Stimulated activated naive CD4-positive, alpha-beta T cell (primary cell): ENCODE measurements at regions not wholly inside any gene's neighbourhood (a gene's known extent, or its start where the extent isn't known, plus 50 kb on each side); places are given as distances from the start of the nearest gene placed in this dataset.
A peak's percentile ranks its signal among the peaks of the same experiment; 100 is the strongest.

Experiments used
- DNase-seq, 6 experiments: peaks; one replicate each; lab custom pipeline; 2025; lab: John Stamatoyannopoulos, UW

DNA sequence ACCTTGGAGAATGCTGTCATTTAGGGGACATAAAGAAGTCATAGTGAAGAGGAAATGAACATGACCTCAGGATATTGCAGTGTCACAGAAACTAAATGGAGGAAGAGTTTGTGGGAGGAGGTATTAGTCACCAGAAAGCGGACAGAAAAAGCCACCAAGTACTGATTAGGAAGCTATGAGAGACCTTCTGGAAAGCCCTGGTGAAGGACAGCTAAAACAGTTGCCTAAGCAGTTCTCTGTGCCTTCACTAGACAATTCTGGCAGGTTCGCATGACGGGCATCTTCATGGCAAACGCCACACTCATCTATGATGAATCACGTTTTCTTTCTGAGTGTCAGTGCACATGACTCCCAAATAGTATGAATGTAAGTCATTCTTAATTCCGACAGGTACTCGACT lies 325.8 kb downstream of the C11orf87 start:
- DNase-seq, result no peak

DNA sequence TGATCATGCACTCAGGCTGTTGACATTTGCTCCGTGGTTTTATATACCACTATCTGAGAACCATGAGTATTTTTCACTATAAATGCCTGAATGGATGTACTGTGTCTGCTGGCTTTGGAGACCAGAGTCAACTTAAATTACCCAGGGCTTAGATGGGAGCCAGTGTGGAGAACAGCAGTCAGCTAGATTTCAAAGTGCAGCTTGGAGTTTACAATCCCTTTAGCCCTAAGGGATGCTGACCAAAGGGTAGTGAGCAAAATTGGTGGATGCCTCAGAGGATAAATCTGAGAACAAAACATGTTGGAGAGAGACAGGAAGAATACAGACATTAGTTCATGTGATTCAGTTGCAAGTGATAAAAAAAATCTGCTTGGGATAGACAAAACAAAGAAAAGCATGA lies 327.5 kb downstream of the C11orf87 start:
- DNase-seq, result no peak

DNA sequence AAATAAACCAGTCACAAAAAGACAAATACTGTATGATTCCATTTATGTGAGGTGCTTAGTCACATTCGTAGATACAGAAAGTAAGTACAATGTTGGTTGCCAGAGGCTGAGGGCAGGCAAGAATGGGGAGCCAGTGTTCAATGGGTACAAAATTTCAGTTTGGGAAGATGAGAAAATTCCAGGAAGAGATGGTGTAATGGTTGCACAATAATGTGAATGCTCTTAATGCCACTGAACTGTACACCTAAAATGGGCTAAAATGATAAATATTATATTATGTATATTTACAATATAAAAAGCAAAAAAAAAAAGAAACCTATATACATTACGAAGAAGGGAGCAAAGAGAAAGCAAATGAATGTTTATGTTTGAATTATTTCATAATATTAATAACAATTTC lies 329.0 kb downstream of the C11orf87 start:
- no peak for DNase-seq

DNA sequence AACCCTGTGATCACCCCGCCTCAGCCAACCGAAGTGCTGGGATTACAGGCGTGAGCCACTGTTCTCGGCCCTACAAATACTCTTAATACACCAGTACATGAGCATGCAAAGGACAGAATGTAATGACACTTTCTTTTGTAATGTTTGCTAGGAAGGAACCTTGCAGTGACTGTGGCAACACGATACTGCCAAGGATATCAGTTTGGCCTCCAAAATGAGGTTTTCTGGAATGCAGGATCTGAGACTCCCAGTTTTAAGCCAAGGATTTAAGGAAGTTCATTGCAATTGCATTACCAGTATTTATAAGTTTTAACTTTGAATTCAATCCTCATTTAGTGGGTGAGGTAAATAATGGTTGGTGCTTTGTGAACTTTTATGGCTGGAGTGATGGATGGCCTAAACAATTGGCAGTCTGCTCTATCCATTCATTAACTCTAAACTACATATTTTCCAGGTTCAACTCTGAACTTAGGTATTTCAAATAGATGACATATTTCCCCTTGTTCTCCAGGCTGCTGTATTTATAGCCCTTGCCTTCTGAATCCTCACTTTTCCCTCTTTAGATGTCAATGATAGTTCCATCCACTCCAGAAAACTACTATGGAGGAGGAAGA lies 330.3 kb downstream of the C11orf87 start:
- DNase-seq, result no peak

DNA sequence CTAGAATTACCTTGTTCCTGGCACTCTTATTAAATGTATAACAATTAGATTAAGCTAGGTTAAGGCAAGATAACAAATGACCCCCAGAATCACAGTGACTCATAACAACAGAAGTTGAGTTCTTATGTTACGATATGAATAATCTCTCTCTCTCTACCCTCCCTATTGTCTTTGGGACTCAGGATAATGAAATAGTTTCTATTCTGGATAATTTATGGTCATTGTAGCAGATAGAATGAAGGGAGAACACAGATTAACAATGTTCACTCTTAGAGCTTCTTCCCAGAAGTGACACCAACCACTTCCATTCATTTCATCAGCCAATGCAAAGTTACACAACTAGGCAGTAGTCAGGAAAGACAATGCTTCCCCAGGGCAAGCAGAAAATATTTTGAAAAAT lies 334.5 kb downstream of the C11orf87 start:
- DNase-seq, result no peak

DNA sequence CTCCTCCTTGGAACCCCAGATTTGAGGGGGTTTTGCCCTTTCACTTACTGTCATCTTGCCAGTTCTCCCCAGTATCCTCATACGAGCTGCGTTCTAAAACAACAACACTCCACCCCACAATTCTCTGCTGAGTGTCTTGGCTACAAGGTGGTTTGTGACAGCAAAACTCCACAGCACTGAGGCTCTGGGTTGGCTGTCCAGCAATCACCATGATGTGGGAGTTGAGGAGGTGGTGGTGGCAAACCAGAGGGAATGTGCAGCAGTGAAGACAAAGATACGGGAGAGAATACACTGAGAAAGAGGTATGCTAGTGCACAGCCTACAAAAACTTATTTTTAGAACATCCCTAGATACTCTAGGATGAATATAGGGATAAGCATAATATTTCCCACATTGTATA lies 335.0 kb downstream of the C11orf87 start:
- DNase-seq, result no peak

DNA sequence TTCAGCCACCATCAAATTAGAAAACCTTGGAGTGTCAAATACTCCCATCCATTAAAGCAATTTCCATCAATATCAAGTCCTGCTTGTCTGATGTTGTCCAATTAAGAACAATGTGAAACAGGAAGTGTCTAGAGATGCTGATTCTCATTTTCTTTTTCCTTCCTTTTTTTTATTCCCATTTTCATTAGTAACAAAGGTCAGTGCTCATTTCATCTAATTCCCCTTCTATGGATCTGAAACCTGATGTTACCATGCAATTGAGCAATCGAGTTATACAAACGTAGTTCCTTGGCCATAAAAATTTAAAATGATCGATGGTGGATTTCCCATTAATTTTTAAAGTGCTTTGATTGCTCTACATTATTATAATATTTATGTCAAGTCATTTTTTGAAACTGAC lies 330.6 kb upstream of the ZC3H12C start:
- no peak for DNase-seq

DNA sequence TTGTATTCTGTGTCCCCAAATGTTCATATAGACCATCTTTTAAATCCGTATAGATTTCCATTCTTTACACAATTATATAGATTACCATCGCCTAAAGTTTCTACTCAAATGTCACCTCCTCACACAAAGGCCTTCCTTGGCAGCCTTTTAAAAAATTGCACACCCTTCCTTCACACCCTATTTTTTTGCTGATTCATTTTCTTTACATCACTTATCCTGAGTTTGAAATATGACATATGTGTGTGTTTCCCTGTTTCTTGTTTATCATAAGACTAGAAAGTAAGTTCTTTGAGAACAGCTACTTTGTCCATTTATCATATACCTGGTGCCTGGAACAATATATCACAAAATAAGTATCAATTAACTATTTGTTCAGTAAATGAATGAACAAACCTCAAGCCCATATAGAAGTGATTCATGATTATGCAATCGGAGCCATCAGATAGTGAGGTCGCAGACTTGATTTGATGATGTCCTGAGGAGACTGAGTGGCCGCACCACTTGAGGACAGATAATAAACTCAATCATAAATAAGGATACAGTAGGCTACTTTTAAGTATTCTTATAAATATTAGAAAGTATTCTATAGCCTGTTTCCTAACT lies 327.4 kb upstream of the ZC3H12C start:
- DNase-seq, result no peak

DNA sequence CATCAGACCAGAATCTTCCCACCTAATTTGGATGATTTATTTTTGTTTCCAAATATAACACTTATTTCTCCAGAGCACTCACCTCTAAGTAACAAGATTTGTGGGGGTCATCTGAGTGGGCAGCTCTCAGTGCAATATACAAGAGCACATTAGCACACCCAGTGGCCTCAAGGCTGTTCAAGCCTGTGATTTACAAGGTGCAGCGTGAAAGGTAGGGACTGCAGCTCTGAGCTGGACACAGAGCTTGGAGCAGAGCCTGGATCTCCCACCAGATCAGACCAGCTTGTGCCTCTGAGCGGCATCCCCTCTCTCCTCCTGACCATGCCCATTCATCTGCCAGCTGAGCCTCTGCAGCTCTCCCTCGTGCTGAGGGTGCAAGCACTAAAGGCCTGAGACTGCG lies 323.3 kb upstream of the ZC3H12C start:
- DNase-seq, result no peak

DNA sequence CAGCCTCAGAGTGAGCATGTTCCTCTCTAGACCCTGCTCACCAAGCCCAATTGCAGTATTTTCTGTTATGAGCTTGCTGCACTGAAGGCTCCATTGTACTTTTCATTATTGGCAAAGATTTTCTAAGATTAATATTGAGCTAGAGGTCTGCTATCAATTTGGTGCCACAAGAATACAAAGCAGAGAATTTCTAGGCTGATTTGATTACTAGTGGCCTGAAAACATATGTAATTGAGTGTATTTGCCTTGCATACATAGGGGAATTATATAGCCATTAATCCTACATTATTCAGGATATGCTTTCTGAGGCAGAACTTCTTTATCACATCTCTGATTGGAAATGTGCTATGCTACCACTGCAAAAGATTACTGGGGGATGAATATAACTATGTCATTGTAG lies 322.9 kb upstream of the ZC3H12C start:
- no peak for DNase-seq

DNA sequence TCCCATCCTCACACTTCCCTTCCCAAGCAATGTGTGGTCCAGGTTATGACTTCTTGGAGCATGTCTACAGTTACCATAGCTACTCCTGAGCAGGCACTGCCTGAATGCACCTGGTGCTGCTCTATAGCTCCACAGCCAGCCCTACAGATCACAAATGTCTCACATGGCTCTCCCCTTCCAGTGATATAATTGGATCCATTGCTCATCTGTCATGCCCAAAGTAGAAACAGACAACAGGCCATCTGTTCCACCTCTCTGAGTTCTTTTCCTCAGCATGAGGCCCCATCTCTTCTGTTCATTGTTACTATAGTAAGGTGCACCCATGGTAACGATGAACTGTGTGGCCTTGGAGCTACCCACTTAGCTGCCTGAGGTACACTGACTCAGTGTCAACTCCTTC lies 320.3 kb upstream of the ZC3H12C start:
- no peak for DNase-seq

DNA sequence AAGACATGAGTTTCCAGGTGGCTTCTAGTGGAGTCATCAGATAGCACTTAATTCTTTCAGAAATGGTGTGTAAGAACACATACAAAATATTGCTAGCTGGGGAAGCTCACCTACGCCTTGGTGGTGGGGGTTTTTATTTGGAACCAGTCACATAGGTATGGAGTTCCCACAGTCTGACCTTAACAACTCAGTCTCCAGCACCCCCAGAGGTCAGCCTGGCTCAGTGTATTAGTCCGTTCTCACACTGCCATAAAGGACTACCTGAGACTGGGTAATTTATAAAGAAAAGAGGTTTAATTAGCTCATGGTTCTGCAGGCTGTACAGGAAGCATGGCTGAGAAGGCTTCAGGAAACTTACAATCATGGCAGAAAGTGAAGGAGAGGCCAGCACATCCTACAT lies 317.5 kb upstream of the ZC3H12C start:
- no peak for DNase-seq

DNA sequence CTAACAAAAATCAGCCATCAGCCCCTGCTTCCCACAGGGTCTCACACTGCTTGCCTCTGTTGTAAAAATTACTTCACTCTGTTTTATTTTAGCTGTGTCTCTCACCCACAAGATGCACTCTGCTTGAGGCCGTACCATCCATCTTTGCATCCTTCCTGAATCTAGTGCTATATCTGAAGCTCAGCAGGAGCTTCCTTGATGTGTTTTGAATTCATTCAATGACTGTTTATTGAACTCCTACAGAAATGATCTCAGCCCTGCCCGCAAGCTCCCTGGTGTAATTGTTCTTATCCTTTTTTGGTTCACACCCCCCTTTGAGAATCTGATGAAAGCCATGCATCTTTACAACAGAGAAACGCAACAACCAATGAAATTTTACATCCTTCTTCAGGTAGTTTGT lies 310.2 kb upstream of the ZC3H12C start:
- DNase-seq, result no peak

DNA sequence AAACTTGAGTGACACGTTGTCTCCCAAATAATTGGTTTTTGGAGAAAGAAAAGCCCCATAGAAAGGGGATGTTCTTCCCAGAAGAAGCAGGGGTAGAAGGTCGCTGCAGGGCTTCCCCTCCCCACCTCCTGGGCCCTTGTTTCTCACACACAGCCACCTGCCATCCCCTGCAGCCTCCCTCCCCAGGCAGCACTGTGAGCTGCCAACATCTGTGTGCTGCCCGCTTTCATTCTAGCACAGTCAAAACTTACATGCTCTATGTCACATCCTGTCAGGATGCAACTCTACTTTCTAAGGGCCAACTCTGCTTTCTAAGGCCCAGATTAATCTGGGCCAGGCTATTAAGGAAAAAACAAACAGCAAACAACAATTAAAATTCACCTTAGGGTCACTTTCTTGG lies 309.4 kb upstream of the ZC3H12C start:
- no peak for DNase-seq

DNA sequence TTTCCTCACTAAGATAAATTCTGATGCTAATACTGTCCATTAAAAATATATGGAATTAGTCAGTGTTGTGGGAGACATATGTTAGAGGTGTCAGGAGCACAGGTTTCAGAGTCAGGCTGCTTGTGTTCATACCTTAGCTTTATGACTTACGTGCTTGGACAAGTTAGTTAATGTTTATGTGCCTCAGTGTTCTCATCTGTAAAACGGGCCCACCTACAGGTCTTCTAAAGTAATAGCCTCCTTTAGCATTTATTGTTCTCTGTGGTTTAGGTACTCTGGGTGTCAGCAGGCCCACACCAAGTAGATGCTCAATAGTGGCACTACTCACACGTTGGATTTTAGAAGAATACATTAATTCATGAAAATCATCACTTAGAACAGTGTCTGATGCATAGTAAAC lies 308.7 kb upstream of the ZC3H12C start:
- no peak for DNase-seq

DNA sequence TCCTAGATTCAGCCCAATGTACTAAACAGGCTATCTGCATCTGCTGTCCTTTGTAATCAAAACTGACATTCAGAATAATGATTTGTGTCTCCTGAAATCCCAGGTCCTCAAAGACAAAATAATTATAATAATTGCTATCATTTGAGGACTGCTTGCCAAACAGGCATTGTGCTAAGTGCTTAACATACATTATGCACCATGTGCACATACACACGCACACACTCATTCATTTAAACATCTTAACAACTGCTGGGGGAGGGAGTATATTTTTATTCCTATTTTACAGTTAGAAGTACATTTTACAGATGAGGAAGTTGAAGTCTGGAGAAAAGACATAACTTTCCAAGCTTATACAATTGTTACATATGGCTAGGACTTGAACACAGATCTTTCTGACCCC lies 308.0 kb upstream of the ZC3H12C start:
- no peak for DNase-seq

DNA sequence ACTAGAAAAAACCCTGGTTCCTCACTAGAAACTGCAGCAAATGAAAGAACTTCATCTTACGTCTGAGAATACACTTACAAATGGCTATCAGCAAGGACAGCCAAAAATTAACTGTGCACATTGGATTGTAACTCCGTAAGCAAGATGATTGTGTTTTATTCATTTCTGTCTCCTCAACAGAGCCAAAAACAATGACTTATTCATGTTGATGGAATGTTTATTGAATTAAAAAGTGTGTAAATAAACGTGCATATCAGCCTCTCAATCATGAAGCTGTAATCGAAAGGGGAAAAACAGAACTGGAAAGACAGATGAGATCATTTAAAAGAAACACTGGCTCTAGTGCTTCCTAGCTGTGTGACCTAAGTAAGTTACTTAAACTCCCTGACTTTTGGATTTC lies 307.5 kb upstream of the ZC3H12C start:
- no peak for DNase-seq

DNA sequence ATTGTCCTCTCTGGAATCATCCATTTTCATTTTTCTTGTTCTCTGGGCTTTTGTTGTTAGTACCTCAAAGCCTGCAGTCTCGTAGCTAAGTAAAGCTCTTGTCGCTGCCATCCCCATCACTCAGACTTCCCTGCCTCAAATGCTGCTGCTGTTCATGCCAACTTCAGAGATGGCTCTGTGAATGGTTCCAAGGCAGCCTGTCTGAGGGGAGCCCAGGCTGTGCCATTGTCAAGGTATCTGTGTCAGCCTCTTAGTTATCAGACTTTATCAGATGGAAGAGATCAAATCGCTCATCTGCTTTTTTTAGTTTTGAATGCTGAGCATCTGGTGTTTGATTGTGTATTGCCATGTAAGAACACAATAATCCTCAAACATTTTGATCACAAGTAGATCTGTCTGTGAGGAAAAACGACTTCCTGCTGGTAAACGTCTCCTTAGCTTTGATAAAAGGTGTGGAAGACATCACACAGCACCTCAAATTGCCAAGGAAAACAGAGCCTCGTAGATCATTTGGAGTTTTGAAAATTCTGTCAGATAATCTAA lies 304.2 kb upstream of the ZC3H12C start:
- no peak for DNase-seq

DNA sequence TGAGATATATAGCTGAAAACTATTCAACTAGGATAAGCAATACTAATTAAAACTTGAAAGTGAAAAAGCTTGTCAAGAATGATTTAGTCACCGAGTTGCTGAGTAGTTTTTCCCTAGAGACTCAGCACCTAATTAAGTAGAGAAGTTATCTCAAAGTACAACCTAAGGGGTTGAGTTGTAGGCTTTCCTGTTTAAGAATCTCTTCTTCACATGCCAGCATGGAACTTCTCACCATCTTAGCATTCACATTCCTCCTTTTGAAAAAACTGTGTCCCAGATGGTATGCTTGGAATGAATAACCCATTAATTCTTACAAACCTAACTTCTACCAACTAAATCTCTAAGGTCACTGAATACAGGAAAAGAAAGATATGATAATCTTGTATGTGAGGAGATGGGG lies 303.3 kb upstream of the ZC3H12C start:
- no peak for DNase-seq

DNA sequence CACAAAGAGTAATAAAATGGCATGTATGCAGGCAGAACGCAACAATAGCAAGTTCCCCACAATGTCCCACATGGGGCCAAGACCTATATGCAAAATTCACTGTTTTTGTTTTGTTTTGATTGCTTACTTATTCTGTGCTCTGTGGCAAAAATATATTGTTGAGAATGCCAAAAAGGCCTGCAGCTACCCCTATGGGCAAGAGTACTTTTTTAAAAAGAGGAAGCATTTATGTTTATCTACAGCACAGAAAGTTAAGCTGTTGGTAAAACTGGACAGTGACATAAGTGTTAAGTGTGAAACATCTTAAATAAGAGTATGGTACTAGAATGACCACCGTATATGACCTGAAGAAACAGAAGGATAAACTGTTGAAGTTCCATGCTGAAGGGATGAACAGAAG lies 301.9 kb upstream of the ZC3H12C start:
- no peak for DNase-seq

DNA sequence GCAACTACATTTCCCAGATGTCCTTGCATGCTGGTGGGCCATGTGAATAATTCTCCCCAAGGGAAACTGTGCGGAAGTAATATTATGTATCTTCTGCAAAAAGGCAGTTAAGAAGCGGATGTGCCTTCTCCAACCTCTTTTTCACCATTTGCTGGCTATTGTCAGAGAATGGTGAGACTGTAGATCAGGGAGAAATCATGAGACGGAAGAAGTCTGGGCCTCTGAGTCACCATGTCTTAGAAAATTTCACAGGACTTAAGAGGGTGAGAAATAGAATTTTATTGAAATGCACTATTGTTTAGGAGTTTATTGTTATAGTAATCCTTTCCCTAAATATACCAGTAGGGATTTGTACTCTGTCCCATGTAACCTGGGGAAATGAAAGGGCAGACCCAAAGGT lies 298.7 kb upstream of the ZC3H12C start:
- no peak for DNase-seq

DNA sequence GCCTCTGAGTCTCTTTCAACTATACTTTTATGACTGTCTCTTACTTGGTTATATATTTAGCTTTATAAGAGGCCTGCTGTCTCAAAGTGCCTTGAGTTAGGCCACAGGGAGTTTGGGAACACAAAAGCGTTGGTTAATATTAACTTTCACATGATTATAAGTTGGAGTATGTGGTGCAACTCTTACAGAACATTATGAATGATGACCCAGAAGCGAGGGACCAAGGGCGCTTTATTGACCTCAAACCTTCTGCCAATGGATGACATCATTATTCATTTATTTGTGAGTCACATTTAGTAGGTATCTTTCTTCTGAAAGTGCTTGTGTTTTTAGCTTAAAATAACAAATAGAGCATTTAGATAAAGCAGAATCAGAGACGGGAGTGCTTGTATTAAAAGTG lies 298.0 kb upstream of the ZC3H12C start:
- DNase-seq, result no peak

DNA sequence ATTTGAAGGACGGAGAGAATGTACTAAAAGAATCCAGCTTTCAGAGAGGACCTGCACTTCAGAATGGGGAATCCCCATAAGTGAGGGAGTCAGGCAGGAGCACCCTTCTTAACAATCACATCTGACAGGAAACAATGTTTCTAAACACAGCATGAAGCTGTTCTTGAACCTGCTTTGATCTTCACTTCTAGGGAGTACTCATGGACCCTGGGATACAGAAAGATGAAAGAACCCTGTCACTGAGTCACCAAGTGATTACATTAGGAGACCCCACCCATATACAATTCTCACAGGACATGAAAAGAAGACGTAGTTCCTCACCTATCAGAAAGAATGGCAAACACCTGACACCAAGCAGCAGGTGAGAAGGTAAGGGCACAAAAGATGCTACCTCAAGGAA lies 296.9 kb upstream of the ZC3H12C start:
- no peak for DNase-seq

DNA sequence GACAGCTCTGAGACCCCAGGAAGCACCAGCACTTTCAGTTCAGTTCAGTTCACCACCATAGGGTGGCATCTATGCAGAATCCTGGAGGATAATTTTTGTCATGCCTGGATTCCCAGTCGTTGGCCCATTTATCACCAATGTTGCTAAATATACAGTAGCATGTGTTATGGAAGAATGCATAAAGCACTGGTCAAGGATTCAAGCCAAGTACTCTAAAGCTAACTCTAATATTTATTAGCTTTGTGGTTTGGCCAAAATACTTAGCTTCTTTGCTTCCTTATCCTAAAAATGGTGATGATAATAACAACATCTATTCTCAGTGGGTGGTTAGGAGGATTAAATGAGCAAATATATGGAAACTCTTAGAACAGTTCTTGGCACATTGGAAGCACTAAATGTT lies 294.7 kb upstream of the ZC3H12C start:
- DNase-seq, result peak in 1 of 6 experiments; percentile 6
